SK-N-SH (cell line): ENCODE measurements at regions not wholly inside any gene's neighbourhood (a gene's known extent, or its start where the extent isn't known, plus 50 kb on each side); places are given as distances from the start of the nearest gene placed in this dataset.

Experiments used
- CTCF ChIA-PET: fragments of 300-600, 350-600 bp; formaldehyde crosslinking; extraction: SDS; loops from one replicate; lab custom pipeline; 2021; lab: Yijun Ruan, JAX
- POLR2A ChIA-PET: fragments of 350-600 bp; sonication (Branson Sonifier 250); formaldehyde crosslinking; extraction: SDS; loops from one replicate; lab custom pipeline; 2020; ENCODE audit warnings: antibody characterized with exemption, inconsistent platforms; lab: Yijun Ruan, JAX
- DNase-seq: peaks from one replicate; pipeline ENCODE4 v3.0.0; 2012
- H2AFZ ChIP-seq: fragments of 200-600 bp; sonication (generic); 2 replicates; pipeline ENCODE4 v1.8.1; 2016; ENCODE audit warnings: antibody characterized with exemption, mild to moderate bottlenecking, low read depth
- H3F3A ChIP-seq: fragments of 200-600 bp; sonication (generic); replicated peaks from 2 replicates; pipeline ENCODE3; 2016; ENCODE audit warnings: antibody characterized with exemption, mild to moderate bottlenecking; ENCODE audit not compliant: insufficient read depth
- H3K27ac ChIP-seq, 2 experiments: fragments of 200-500 bp in 1 of 2; fragments of 200-600 bp in 1 of 2; sonication (Bioruptor generic) in 1 of 2; sonication (generic), shearing (Covaris generic) in 1 of 2; 2 replicates each; pipeline versions ENCODE4 v1.5.1 to v1.6.1; 2014 to 2016; ENCODE audit warnings: low read depth in 2 of 2, inconsistent platforms in 1 of 2, low read length in 1 of 2, mild to moderate bottlenecking in 1 of 2, mixed read lengths in 1 of 2
- H3K27me3 ChIP-seq: fragments of 200-600 bp; sonication (generic), shearing (Covaris generic); 2 replicates; pipeline ENCODE4 v1.6.1; 2016; ENCODE audit warnings: mixed run types; ENCODE audit not compliant: insufficient read depth
- H3K36me3 ChIP-seq, 2 experiments: fragments of 200-500 bp in 1 of 2; fragments of 200-600 bp in 1 of 2; sonication (Bioruptor generic) in 1 of 2; sonication (generic) in 1 of 2; replicated peaks in 1 of 2; 2 replicates each; pipeline versions ENCODE3 to v1.5.1; 2014 to 2016; ENCODE audit warnings: low read length in 1 of 2, mild to moderate bottlenecking in 1 of 2; ENCODE audit not compliant: insufficient read depth in 2 of 2, control insufficient read depth in 1 of 2
- H3K4me1 ChIP-seq, 2 experiments: fragments of 200-500 bp in 1 of 2; fragments of 200-600 bp in 1 of 2; sonication (Bioruptor generic) in 1 of 2; sonication (generic), shearing (Covaris generic) in 1 of 2; 2 replicates each; pipeline versions ENCODE4 v1.5.1 to v1.6.1; 2014 to 2016; ENCODE audit warnings: low read depth in 1 of 2, low read length in 1 of 2, mixed run types in 1 of 2; ENCODE audit not compliant: insufficient read depth in 2 of 2, control insufficient read depth in 1 of 2
- H3K4me2 ChIP-seq: fragments of 200-600 bp; sonication (generic), shearing (Covaris generic); 2 replicates; pipeline ENCODE4 v1.6.1; 2017; ENCODE audit warnings: mixed run types
- H3K4me3 ChIP-seq, 2 experiments: fragments of 200-500 bp in 1 of 2; fragments of 200-600 bp in 1 of 2; sonication (Bioruptor generic) in 1 of 2; sonication (generic), shearing (Covaris generic) in 1 of 2; 2 replicates each; pipeline versions ENCODE4 v1.5.1 to v1.8.1; 2014 to 2016; ENCODE audit warnings: low read depth in 2 of 2, inconsistent platforms in 1 of 2, low read length in 1 of 2, mild to moderate bottlenecking in 1 of 2, mixed read lengths in 1 of 2, moderate library complexity in 1 of 2
- H3K79me2 ChIP-seq: fragments of 200-600 bp; sonication (generic); 2 replicates; pipeline ENCODE4 v1.8.1; 2017; ENCODE audit warnings: mild to moderate bottlenecking; ENCODE audit not compliant: insufficient read depth
- H3K9ac ChIP-seq: fragments of 200-600 bp; sonication (generic); 2 replicates; pipeline ENCODE4 v1.6.1; 2017; ENCODE audit warnings: mixed run types
- H3K9me2 ChIP-seq: fragments of 200-600 bp; sonication (generic); 2 replicates; pipeline ENCODE4 v1.6.1; 2017; ENCODE audit warnings: mixed run types
- H3K9me3 ChIP-seq: fragments of 200-600 bp; sonication (generic); 2 replicates; pipeline ENCODE4 v1.6.1; 2017; ENCODE audit warnings: mixed run types, mild to moderate bottlenecking, moderate library complexity
- H4K20me1 ChIP-seq: fragments of 200-600 bp; sonication (generic); 2 replicates; pipeline ENCODE4 v1.6.1; 2017; ENCODE audit warnings: mild to moderate bottlenecking, mixed run types; ENCODE audit not compliant: insufficient read depth
- FOSL2 ChIP-seq: IDR thresholded peaks from 2 replicates; pipeline ENCODE4 v1.4.0; 2012; ENCODE audit warnings: low read depth, mild to moderate bottlenecking, moderate library complexity, borderline replicate concordance
- GABPA ChIP-seq: IDR thresholded peaks from 2 replicates; pipeline ENCODE4 v1.4.0; 2012; ENCODE audit warnings: low read depth, mild to moderate bottlenecking
- RXRA ChIP-seq: IDR thresholded peaks from 2 replicates; pipeline ENCODE4 v1.4.0; 2012; ENCODE audit warnings: low read depth, mild to moderate bottlenecking, borderline replicate concordance
- SIN3A ChIP-seq: IDR thresholded peaks from 2 replicates; pipeline ENCODE4 v1.6.1; 2012; ENCODE audit warnings: low read depth, mild to moderate bottlenecking, low read length, moderate library complexity, borderline replicate concordance
- YY1 ChIP-seq: IDR thresholded peaks from 2 replicates; pipeline ENCODE4 v1.4.0; 2012; ENCODE audit warnings: low read depth, mild to moderate bottlenecking
- WGBS: methylation state at CpG from one replicate; pipeline ENCODE4 v1.1.6; 2017; ENCODE audit warnings: low lambda C conversion rate; 5-methylcytosine and 5-hydroxymethylcytosine counted together
- TF ChIP-seq, protein P1 (sequence below): IDR thresholded peaks from 2 replicates; pipeline ENCODE4; 2012
- TF ChIP-seq, protein P2 (sequence below): IDR thresholded peaks from 2 replicates; pipeline ENCODE4 v1.4.0; 2012; ENCODE audit warnings: low read depth, borderline replicate concordance

DNA sequence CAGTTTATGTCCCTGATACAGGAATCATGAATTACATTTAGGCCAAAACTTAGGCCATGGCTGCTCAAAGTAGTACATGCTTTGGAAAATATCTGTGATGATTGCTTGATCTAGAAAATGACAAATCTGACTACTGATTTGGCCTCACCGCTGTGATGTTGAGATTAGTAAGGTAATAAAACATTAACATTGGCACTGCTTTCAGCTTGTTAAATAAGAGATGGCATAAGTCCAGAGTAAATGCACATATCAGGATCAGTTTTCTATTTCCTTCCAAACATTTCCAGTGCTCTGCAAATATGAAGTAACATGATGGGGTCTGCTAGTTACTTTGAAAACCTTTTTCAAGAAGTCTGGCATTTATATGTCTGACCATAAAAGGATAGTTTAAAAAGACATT, 687.3 kb upstream of the ACTRT1 start:
- CTCF ChIA-PET: no interaction called here
- WGBS: 24% methylated on average over 1 of the region's 1 CpG
- H3K4me3 ChIP-seq: no peak overlapping the region

DNA sequence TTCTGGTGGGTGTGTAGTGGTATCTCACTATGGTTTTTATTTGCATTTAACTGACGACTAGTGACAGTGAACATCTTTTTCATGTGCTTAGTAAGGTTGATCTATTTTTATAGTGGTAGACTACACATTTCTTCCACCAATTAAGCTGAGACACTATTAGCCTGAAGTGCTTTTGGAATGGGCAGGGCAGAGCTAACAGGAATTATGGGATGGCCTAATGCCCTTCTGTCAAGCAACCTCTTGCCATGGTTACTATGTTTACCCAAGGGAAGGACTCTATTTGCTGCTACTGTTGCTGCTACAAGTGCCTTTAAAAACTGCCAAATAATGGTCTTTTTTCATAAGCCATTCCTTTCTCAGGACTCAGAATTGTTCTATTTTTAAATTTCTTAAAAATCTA, 676.7 kb upstream of the ACTRT1 start:
- H3K27ac ChIP-seq: no peak overlapping the region
- H4K20me1 ChIP-seq: no peaks in the 10 kb centered on the region
- no peaks in the 10 kb centered on the region for H3F3A ChIP-seq
- whole genome bisulfite sequencing: 12% methylated on average over 1 of the region's 1 CpG
- no peak overlapping the region for H3K4me2 ChIP-seq
- H3K9me3 ChIP-seq: no peaks in the 10 kb centered on the region
- H3K36me3 ChIP-seq: no peaks in the 10 kb centered on the region
- ChIA-PET POLR2A (no interaction called here), CTCF (no interaction called here)
- TF ChIP-seq, protein P1, sequence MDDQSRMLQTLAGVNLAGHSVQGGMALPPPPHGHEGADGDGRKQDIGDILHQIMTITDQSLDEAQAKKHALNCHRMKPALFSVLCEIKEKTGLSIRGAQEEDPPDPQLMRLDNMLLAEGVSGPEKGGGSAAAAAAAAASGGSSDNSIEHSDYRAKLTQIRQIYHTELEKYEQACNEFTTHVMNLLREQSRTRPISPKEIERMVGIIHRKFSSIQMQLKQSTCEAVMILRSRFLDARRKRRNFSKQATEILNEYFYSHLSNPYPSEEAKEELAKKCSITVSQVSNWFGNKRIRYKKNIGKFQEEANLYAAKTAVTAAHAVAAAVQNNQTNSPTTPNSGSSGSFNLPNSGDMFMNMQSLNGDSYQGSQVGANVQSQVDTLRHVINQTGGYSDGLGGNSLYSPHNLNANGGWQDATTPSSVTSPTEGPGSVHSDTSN: no peak
- no peak for TF ChIP-seq YY1
- no peak for TF ChIP-seq GABPA
- TF ChIP-seq, protein P2, sequence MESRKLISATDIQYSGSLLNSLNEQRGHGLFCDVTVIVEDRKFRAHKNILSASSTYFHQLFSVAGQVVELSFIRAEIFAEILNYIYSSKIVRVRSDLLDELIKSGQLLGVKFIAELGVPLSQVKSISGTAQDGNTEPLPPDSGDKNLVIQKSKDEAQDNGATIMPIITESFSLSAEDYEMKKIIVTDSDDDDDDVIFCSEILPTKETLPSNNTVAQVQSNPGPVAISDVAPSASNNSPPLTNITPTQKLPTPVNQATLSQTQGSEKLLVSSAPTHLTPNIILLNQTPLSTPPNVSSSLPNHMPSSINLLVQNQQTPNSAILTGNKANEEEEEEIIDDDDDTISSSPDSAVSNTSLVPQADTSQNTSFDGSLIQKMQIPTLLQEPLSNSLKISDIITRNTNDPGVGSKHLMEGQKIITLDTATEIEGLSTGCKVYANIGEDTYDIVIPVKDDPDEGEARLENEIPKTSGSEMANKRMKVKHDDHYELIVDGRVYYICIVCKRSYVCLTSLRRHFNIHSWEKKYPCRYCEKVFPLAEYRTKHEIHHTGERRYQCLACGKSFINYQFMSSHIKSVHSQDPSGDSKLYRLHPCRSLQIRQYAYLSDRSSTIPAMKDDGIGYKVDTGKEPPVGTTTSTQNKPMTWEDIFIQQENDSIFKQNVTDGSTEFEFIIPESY: no peak
- no peaks in the 10 kb centered on the region for H3K79me2 ChIP-seq
- no peak overlapping the region for H3K9ac ChIP-seq
- no peaks in the 10 kb centered on the region for H3K9me2 ChIP-seq
- H3K27me3 ChIP-seq: no peaks in the 10 kb centered on the region
- DNase-seq: no peak
- no peak overlapping the region for H2AFZ ChIP-seq
- no peak overlapping the region for H3K4me3 ChIP-seq
- no peaks in the 10 kb centered on the region for H3K4me1 ChIP-seq

More for the DNA sequence above, 687.3 kb upstream of the ACTRT1 start:
- no peak overlapping the region for H3K9ac ChIP-seq
- no peaks in the 10 kb centered on the region for H4K20me1 ChIP-seq
- TF ChIP-seq SIN3A: no peak
- no peak for TF ChIP-seq FOSL2
- TF ChIP-seq RXRA: no peak
- no peak overlapping the region for H3K4me2 ChIP-seq
- POLR2A ChIA-PET: no interaction called here
- H3K36me3 ChIP-seq: no peaks in the 10 kb centered on the region
- H2AFZ ChIP-seq: no peak overlapping the region
- H3K9me2 ChIP-seq: no peaks in the 10 kb centered on the region
- H3K27ac ChIP-seq: no peak overlapping the region
- no peaks in the 10 kb centered on the region for H3K27me3 ChIP-seq
- H3K4me1 ChIP-seq: no peaks in the 10 kb centered on the region
- H3F3A ChIP-seq: no peaks in the 10 kb centered on the region
- H3K79me2 ChIP-seq: no peaks in the 10 kb centered on the region
- H3K9me3 ChIP-seq: no peaks in the 10 kb centered on the region
- DNase-seq: no peak
